GM19438 (cell line): ENCODE measurements at regions not wholly inside any gene's neighbourhood (a gene's known extent, or its start where the extent isn't known, plus 50 kb on each side); places are given as distances from the start of the nearest gene placed in this dataset.

Source experiments
- ATAC-seq: cut with Tn5 transposase; IDR thresholded peaks from one replicate; pipeline ENCODE4 v1.9.1; 2021; ENCODE audit warnings: low read depth; ENCODE audit not compliant: unreplicated experiment

GRCh38 chr9:1460143-1460769 lies 410.1 kb downstream of the DMRT2 start:
- peak; percentile 51 for ATAC-seq

DNA sequence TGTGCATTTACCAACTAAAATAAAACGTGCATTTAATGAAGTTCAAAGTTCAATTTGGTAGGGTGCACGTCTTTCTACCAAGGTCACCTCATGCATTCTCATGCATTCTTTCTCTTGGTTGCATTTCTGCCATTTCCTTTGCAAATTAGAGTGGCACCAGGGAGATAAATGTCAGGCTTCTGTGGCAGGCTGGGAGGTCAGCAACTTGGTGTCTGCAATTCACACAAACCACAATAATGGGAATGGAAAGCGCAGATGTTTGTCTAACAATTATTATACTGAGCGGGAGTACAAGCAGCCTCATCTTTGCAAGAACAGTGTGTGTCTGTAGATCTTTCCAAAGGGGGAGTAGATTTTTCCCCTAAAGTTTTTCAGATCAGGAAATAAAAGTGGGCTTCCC lies 411.7 kb downstream of the DMRT2 start:
- no peak for ATAC-seq

DNA sequence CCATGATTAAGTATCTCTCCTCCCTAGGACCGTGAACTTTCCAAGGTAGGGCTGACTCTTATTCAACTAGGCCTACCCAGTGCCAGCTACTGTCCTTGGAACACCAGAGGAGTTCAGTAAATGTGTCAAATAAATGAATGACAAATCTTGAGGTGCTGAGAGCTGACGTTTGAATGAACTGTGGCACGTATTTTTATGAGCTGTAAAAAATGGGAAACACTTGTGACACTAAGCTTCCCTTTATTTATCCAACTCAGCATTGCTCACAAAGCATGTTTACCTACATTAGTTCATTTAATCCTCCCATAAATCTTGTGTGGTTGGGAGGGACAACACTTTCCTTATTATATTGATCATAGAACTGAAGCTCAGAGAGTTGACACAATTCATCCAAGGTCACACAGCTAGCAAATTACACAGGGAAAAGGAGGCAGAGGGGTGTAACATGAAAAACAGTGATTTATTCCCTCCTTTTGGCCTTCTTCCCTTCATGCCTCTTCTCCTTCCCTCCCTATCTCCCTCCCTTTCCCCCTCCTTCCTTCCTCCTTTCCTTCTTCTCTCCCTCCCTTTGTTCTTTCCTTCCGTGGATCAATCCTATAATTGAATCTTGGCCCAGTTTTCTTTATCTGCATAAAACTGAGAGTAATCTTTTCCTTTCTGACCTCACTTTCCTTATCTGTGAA lies 412.6 kb downstream of the DMRT2 start:
- ATAC-seq = no peak

GRCh38 chr9:1469996-1470395 lies 419.8 kb downstream of the DMRT2 start:
- peak; percentile 86 for ATAC-seq

DNA sequence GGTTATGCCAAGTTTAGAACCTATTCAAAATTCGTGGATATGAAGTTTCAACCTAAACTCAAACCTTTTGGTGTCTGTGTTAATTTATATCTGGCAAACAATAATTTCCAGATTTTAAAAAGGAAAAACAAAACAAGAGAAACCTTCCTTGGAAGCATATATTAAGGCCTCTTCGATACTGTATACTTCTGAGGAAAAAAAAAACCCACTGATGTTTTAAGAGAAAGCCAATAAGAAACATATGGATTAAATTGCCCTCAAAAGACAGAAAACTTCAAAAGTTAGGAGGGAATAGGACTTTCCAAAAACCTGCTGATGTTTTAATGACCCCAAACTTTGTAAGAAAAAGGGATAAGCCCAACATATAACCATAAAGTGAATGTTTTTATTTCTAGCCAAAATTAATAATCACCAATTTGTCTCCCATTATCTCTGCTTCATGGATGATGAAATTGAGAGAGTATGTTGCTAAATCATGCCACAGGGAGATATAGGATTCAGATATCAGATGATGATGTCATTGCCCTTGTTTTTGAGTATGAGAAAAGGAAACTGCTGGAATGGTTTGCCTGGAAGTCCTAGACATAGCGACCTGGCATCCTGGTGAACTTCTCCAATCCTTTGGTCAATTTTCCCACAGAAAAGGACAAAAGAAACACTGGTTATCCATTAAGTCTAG lies 423.9 kb downstream of the DMRT2 start:
- ATAC-seq = no peak

GRCh38 chr9:1474671-1475070 lies 424.5 kb downstream of the DMRT2 start:
- no peak for ATAC-seq

- no peak for ATAC-seq
These were observed 440.4 kb downstream of the DMRT2 start for GRCh38 chr9:1490341-1491232.

DNA sequence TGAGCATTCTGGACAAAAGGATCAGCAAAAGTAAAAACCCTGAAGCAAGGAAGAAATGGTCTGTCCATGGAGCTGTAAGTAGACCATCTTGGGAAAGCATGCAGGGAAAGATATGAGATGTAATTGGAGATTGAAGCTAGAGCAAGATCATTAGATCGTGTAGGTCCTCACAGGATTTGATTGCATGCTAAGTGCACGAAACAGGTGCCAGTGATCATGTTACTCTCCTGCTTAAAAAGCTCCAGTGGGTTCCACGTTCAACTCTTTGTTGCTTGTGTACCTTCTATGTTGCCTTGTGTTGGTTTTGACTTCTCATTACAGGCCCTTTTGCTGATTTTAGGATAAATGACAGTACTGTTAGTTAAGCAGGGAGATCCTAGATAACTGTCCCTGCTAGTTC lies 442.0 kb downstream of the DMRT2 start:
- ATAC-seq = no peak

- no peak for ATAC-seq
These were observed 445.3 kb downstream of the DMRT2 start for GRCh38 chr9:1495282-1496030.

DNA sequence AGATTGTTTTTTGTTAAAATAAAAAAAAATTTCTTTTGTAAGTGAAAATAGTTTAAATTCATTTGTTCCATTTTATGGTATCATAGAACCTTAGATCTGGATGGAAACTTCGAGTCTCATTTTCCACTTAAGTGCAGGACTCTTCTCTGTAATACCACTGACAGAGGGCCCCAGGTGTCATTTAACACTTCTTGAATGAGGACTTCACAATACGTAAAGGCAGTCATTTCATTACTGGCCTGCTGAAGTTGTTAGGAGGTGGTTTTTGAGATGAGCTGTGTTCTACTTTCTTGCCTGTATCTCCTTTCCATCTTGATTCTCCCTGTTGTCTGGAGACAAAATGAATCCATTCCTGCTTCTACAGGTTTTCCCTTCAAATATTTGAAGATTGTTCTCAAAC lies 455.3 kb downstream of the DMRT2 start:
- no peak for ATAC-seq

GRCh38 chr9:1510712-1511111 lies 460.6 kb downstream of the DMRT2 start:
- no peak for ATAC-seq

GRCh38 chr9:1513105-1513504 lies 462.9 kb downstream of the DMRT2 start:
- no peak for ATAC-seq

DNA sequence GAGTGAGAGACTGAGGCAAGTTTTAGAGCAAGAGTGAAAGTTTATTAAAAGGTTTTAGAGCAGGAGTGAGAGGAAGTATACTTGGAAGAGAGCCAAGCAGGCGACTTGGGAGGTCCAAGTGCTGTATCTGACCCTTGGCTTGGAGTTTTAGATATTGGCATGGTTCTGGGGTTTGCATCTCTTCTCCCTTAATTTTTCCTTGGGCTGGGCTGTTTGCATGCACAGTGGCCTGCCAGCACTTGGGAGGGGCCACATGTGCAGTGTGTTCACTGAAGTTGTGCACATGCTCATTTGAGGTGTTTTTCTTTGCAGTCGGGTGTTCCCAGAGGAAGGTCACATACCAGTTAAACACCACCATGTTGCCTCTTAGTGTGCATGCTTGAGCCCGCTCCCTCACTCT lies 464.1 kb downstream of the DMRT2 start:
- ATAC-seq = no peak

- ATAC-seq = no peak
These were observed 464.7 kb downstream of the DMRT2 start for GRCh38 chr9:1514776-1515363.

GRCh38 chr9:1515557-1515956 lies 465.4 kb downstream of the DMRT2 start:
- ATAC-seq = no peak

DNA sequence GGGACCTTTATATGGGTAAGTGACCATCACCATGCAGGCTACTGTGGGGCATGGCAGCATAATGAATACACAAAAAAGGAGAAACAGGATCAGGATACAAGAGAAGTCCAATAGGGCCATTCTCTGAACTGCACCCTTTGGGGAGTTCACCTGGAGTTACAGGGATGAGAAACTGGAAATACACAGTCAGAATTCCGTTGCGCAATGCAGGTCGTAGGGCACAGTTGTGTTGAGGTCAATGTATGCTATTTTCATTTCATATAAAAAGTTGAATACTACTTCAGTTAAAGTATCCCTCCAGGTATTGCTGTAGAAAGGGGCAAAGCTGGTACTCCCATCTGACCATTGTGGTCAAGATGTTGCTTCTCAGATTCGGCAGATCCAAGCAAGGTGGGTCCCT lies 471.4 kb downstream of the DMRT2 start:
- no peak for ATAC-seq

GRCh38 chr9:1522219-1522767 lies 472.1 kb downstream of the DMRT2 start:
- no peak for ATAC-seq

GRCh38 chr9:1528456-1528855 lies 478.3 kb downstream of the DMRT2 start:
- no peak for ATAC-seq

DNA sequence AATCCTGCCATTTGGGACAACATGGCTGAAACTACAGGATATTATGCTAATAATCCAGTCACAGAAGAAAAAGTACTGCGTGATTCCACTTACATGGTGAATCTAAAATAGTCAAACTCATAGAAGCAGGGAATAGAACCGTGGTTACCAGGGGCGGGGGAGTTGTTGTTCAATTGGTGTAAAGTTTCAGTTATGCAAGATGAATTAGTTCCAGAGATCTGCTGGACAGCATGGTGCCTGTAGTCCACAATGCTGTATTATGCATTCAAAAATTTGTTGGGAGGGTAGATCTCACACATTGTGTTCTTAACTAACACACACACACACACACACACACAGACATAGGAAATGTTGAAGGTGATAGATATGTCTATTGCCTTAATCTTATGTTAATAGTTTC lies 480.5 kb downstream of the DMRT2 start:
- no peak for ATAC-seq

GRCh38 chr9:1531424-1531823 lies 481.3 kb downstream of the DMRT2 start:
- no peak for ATAC-seq
